ENCODE measurements at regions not wholly inside any gene's neighbourhood (a gene's known extent, or its start where the extent isn't known, plus 50 kb on each side); places are given as distances from the start of the nearest gene placed in this dataset.

GRCh38 chr9:99400184-99400731 lies 178.2 kb downstream of the SEC61B start:
- DNase-seq, result peak in 1 of 2 donors; percentile 16
- intact Hi-C loops (cut with DNase I; ENCODE audit: low total_unique reads), result no loop called here
- TF ChIP-seq POLR2A (IDR thresholded peaks at IDR 0.05) (no peak), CTCF (IDR thresholded peaks at IDR 0.05) (no peak)

DNA sequence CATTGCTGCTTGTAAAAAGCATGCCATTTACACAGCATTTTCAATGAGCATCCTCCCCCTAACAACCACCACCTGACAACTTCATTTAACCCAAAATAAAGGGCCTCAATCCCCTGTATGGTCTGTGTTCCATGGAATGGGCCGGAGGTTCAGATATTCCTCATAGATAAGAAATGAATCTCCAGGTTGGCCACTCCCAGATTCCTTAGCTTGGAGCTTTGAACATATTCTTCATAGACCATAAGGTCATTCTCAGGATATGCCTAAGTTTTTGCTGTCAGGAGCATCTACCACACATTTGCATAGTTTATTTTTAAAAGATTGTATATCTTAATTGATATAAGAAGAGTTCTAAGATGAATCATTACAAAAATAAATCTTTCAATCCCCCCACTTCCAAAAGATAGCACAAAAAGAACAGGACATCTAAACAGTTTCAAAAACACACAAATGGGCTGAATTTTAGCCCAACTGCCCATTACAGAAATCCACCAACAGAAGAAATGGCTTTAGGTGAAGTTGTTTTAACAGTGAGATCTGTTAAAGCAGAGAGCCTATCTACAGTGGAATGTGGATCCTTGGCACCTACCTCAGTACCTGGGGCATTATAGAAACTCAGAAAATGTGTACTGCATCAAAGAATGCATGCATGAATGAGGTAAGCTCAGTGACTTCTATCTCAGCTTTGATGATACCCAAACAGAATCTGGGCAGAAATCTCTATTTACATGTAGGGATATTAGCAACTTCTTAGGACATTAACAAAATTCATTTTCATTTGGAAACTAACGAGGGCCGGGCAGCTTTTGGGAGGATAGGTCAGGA lies 179.8 kb downstream of the SEC61B start:
- Histone ChIP-seq H3K4me1 (no peaks in the 10 kb centered on the region), H3K4me3 (no peak overlapping the region), H3K27me3 (no peaks in the 10 kb centered on the region), H3K27ac (no peak overlapping the region), H3K9me3 (no peaks in the 10 kb centered on the region), H3K36me3 (no peaks in the 10 kb centered on the region)
- intact Hi-C loops (cut with DNase I; ENCODE audit: low total_unique reads), result no loop called here
- TF ChIP-seq CTCF (IDR thresholded peaks at IDR 0.05) (no peak), POLR2A (IDR thresholded peaks at IDR 0.05) (no peak)
- DNase-seq, result no peak

More at GRCh38 chr9:99400184-99400731, 178.2 kb downstream of the SEC61B start:
- no peak overlapping the region for H3K4me3 ChIP-seq
- H3K4me1 ChIP-seq, result no peaks in the 10 kb centered on the region
- H3K27ac ChIP-seq, result no peak overlapping the region
- no peaks in the 10 kb centered on the region for H3K9me3 ChIP-seq
- no peaks in the 10 kb centered on the region for H3K36me3 ChIP-seq
- H3K27me3 ChIP-seq, result no peaks in the 10 kb centered on the region

- Histone ChIP-seq H3K36me3 (no peaks in the 10 kb centered on the region), H3K27ac (no peak overlapping the region), H3K9me3 (no peaks in the 10 kb centered on the region), H3K4me1 (no peaks in the 10 kb centered on the region), H3K27me3 (no peaks in the 10 kb centered on the region), H3K4me3 (no peak overlapping the region)
- no peak for TF ChIP-seq POLR2A (IDR thresholded peaks at IDR 0.05)
- TF ChIP-seq CTCF (IDR thresholded peaks at IDR 0.05), result no peak
- DNase-seq, result no peak
- intact Hi-C loops (cut with DNase I; ENCODE audit: low total_unique reads), result no loop called here
Measured at GRCh38 chr9:99403371-99403770, 181.3 kb downstream of the SEC61B start.

DNA sequence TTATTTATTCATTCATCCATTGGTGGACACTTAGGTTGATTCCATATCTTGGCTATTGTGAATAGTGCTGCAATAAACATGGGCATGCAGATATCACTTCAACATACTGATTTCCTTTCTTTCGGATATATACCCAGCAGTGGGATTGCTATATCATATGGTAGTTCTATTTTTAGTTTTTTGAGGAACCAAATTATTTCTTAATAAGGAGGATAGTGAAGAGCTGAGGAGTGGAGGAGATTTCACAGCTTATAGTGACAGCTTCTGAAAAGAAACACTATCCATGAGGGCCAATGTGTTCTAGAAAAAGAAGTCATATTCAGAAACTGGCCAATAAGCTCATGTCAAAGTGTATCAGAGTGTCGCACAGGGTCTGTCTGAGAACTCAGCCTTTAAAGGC lies 183.3 kb downstream of the SEC61B start:
- H3K36me3 ChIP-seq, result no peaks in the 10 kb centered on the region
- H3K27me3 ChIP-seq, result no peaks in the 10 kb centered on the region
- no peak for DNase-seq
- H3K4me3 ChIP-seq, result no peak overlapping the region
- no peaks in the 10 kb centered on the region for H3K9me3 ChIP-seq
- intact Hi-C loops (cut with DNase I; ENCODE audit: low total_unique reads), result no loop called here
- H3K27ac ChIP-seq, result no peak overlapping the region
- H3K4me1 ChIP-seq, result no peaks in the 10 kb centered on the region
- TF ChIP-seq CTCF (IDR thresholded peaks at IDR 0.05) (no peak), POLR2A (IDR thresholded peaks at IDR 0.05) (no peak)

- Histone ChIP-seq H3K4me1 (no peaks in the 10 kb centered on the region), H3K27ac (no peak overlapping the region), H3K27me3 (no peaks in the 10 kb centered on the region), H3K36me3 (no peaks in the 10 kb centered on the region), H3K9me3 (no peaks in the 10 kb centered on the region), H3K4me3 (no peak overlapping the region)
- intact Hi-C loops (cut with DNase I; ENCODE audit: low total_unique reads), result no loop called here
- TF ChIP-seq CTCF (IDR thresholded peaks at IDR 0.05) (no peak), POLR2A (IDR thresholded peaks at IDR 0.05) (no peak)
- DNase-seq, result no peak
Measured at GRCh38 chr9:99406939-99407338, 184.9 kb downstream of the SEC61B start.

Measured in uterus (tissue), 3 donors.